ENCODE measurements at regions not wholly inside any gene's neighbourhood (a gene's known extent, or its start where the extent isn't known, plus 50 kb on each side); places are given as distances from the start of the nearest gene placed in this dataset.

DNA sequence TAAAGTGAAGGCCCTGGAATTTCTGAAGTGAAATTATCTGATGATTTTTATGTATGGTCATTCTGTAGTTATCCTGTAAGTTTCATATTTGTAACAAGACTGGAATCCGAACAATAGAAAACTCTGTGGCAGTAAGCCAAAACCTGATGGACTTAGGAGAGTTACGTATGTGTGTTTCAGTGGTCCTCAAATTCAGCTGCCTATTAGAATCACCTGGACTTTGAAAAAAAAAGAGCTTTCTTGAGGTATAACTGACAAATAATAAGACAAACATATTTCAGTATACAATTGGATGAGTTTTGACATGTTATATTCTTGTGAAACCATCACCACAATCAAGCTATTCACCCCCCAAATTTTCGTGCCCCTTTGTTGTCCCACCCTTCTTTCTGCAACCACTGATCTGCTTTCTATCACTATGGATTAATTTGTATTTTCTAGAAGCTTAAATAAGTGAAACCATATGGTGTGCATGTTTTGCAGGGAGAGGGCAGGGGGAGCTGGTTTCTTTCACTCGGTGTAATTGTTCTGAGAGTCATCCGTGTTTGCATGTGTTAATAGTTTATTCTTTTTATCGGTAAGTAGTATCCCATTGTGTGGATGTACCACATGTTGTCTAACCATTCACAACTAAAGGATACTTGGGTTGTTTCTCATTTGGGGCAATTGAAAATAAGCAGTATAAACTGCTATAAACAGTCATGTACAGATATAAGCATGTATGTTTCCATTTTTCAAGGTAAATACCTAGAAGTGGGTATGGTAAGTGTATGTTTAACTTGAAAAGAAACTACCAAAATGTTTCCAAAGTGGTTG lies 50.2 kb upstream of the EML4 start:
- no peak overlapping the region for H3K27ac ChIP-seq (ENCODE audit: low read length)
- TF ChIP-seq EZH2 (IDR thresholded peaks at IDR 0.05; ENCODE audit: borderline replicate concordance, low read depth, low read length, severe bottlenecking): no peak
- TF ChIP-seq CTCF (IDR thresholded peaks at IDR 0.05; ENCODE audit: borderline replicate concordance, extremely low read depth, low read length, poor library complexity, severe bottlenecking): no peak
- no peak for DNase-seq

More for the DNA sequence above, 50.2 kb upstream of the EML4 start:
- Histone ChIP-seq H3K79me2 (ENCODE audit: insufficient read depth, low read length) (no peaks in the 10 kb centered on the region), H3K36me3 (ENCODE audit: insufficient read depth, low read length) (no peaks in the 10 kb centered on the region), H3K4me1 (ENCODE audit: insufficient read depth, low read length) (peaks cover 12% of the 10 kb centered on the region), H3K9me3 (ENCODE audit: insufficient read depth, low read length, severe bottlenecking) (no peaks in the 10 kb centered on the region), H3K4me2 (ENCODE audit: insufficient read depth, low read length) (no peak overlapping the region), H3K27me3 (ENCODE audit: insufficient read depth, low read length, poor library complexity) (no peaks in the 10 kb centered on the region), H2AFZ (ENCODE audit: low read depth, low read length) (no peak overlapping the region), H4K20me1 (ENCODE audit: insufficient read depth, low read length) (no peaks in the 10 kb centered on the region), H3K9ac (ENCODE audit: low read depth, low read length) (no peak overlapping the region), H3K4me3 (ENCODE audit: low read depth in 1 of 2, low read length in 2 of 2) (no peak overlapping the region)
- no peak for ATAC-seq (ENCODE audit: insufficient read depth, low read depth)

All from DND-41 (cell line).